GM20431 (cell line): ENCODE measurements at regions not wholly inside any gene's neighbourhood (a gene's known extent, or its start where the extent isn't known, plus 50 kb on each side); places are given as distances from the start of the nearest gene placed in this dataset.
"Not testable (repeated sequence)": the region's sequence is repeated elsewhere in the genome, so short reads cannot be mapped to it uniquely, and the experiment has no call there.

Source experiments
- in situ Hi-C: fragments of 300-500 bp; cut with MseI, MboI; formaldehyde crosslinking; loops from one replicate; pipeline ENCODE4 v1.15.0; 2020; ENCODE audit warnings: low sequenced_read_pairs; ENCODE audit not compliant: unreplicated experiment

DNA sequence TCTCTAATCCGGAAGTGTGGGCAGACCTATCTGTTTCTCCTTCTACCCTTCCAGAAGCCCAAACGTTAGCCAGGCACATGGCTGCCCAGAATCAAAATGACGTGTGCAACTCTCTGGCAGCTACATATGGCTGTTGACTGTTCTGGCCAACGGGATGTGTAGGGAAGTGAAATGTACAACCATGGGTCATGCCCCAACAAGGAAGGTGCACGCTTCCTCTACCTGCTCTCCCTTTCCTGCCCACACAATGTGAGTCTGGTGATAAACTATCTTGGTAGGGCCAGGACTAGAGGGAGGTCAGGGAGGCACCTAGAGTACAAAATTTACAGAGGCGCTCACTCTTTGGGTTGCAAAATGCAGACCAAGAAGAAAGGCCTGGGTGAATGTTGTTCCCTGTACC, 495.9 kb upstream of the PROK2 start:
- in situ Hi-C loops: no loop called here

DNA sequence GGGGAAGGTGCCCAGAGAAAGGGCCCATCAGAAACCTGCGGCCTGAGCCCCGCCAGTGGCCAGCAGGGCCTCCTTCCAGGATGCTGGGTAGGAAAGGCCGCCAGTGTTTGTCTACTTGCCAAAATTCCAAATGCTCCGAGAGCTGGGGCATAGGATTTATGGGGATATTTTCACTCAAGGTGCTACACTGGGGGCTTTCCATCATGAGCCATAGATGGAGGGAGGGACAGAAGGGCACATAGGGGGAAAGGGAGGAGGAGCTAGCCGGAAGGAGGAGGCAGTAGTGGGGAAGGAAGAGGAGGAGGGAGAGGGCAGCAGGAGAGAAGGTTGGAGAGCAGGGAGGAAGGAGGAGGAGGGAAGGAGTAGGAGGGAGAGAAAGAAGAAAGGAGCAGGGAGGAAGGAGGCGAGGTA, 494.7 kb upstream of the PROK2 start:
- in situ Hi-C loops: no loop called here

DNA sequence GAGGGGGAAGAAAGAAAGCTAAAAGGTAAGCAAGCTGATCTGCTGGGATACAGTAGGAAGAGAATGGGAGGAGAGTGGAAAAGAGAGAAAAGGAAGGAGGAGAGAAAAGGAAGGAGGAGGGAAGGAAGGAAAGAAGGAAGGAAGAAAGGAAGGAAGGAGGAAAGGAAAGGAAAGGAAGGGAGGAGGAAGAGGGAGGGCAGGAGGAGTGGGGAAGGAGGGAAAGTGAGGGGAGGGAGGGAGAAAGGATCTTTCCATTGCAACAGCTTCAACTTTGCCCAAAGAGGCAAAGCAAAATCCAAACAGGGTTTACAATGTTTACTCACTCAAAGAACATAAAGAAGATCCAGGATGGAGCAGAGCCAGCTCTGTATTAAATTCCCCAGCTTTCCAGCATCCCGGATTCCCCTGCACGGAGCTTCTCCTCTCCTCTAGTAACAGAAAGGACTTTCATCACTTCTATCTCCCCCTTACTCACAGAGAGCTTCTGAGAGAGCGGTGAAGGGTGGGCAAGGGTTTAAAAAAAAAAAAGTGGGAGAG, 494.2 kb upstream of the PROK2 start:
- in situ Hi-C loops: no loop called here

DNA sequence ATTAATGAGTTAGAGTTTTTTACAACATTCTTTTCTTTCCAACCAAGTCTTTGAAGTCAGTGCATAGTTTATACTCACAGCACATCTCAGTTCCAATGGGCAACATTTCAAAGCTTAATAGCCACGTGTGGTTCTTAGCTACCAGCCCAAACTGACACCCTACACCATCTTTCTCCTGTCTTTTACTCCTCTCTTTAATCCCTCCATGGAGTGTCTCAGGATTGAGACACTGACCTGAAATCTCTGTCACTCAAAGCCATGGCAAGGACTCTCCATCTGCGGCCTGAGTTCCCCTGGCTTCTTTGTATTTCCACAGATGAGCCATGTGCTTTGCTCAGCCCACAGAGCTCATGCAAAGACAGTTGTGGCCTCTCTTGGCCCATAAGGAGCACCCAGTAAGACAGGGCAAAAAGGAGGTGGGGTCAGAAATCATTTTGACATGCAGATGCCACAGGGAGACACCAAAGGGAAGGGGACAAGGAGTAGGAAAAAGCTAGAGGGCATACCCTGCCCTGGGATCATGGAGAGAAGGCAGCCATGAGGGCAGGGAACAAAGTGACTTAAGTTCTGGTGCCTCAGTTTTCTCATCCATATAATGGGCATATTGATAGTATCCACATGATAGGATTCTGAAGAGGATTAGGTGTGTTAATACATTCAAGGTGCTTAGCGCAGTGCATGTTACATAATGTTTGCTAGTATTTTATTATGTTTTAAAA, 493.6 kb upstream of the PROK2 start:
- in situ Hi-C loops: no loop called here

DNA sequence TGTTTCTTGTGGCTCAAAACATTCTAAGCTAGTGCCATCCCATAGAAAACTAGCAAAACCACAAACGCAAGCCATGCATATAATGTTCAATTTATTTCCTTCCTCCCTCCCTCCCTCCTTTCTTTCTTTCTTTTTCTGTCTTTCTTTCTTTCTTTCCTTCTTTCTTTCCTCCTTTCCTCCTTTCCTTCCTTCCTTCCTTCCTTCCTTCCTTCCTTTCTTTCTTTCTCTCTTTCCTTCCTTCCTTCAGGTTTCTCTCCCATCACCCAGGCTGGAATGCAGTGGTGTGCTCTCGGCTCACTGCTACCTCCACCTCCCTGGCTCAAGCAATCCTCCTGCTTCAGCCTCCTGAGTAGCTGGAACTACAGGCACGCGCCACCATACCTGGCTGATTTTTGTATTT, 492.8 kb upstream of the PROK2 start:
- in situ Hi-C loops: no loop called here

DNA sequence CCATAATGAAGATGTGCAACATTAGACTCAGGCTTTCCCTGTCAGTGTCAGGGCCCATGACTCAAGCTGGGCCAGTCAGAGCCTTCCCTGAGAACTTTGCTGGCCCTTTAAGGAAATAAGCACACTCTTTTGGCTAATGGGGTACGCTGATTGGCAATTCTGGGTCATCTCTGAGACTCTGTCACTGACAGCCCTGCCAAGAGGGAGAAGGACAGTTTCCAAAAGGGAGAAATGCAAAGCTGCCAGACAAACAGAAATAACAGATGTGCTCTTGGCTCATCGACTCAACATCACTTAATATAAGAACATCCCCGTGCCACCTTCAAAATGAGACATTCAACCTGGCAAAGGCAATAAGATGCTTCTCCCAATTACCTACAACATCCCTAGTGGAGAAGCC, 491.9 kb upstream of the PROK2 start:
- in situ Hi-C loops: no loop called here

DNA sequence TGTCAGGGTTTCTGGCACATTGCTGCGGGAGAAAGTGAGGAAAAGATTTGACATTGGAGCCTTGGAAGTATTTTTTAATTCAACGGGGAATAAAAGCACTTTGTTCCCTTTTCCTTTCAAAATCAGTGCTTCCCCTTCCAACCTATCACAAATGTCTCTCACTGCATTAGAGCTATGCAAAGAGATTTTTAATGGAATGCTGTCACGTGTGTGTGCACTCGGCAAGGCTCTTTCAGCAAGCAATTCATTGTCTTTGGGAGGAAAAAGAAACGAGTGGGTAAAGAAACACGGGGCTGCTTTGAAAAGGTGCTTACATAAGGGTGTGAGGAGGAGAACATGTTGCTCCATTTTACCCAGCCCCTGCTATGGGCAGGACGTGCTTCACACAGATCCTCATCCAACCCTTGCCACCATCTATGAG, 490.4 kb upstream of the PROK2 start:
- in situ Hi-C loops: no loop called here

DNA sequence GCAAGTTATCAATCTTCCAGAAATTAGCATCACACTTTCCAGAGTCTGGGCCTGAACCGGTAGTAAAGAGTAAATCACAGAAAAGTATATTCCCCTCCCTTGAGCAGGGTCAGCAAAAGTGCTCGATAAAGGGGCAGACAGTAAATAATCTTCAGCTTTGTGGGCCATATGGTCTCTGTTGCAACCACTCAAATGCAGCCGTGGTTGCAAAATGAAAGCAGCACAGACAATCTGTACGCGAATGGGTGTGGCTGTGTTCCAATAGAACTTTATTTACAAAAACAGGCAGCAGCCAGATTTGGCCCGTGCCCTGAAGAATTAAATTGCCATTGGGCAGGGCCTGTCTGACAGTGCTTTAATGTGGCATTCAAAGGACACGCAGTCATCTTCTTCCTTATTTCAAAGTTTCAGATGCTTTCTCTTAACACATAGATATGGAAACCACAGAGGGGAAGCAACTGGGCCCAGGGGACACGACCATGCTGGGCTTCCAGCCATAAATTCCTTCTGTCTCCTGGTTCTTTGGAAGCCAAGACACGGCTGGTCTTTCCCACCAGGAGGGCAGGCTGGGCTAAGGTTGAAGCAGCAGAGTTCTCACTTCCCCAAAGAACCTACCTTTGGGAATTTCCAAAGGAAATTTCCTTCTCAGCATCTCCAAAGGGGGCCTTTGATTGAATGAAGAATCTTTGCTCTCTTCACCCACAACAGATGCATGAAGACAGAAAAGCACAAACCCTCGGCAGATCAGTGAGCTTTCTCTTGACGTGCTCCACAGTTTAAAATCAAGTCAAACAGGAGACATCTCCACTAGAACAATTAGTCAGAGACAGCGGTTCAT, 489.8 kb upstream of the PROK2 start:
- in situ Hi-C loops: no loop called here

DNA sequence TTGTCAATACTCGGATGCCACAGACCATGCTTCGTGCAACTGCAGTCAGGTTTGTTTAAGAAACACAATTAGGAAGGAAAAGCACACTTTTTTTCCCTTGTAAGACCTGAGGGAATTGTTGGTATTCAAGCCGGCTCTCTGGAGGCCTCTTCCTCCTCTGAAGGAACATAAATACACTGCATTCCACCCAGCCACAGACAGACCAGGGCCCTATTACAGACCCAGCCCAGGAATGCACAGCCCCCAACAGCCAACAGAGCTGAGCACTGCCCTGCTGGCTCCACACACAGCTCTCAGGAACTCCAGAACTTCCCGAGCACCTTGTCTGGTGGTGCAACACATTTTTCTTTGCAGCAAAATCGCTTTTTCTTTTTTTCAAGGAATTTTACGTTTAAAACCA, 488.7 kb upstream of the PROK2 start:
- in situ Hi-C loops: no loop called here

DNA sequence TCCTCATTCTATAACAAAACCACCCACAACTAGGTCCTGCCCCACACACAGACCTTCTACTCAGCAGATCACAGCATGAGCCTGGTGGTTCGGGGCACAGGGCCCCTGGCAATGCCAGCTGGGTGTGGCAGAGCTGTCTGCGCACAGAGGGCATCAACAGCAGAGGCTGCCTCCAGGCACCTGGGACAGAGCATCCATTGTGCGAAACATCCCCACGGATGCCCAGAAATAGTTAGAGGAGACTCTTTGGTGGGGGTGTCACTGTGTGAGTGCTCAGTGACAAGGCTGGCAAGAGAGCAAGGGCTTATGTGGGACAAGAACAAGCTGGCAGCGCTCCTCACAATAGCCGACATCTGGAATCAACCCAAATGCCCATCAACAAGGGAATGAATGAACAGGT, 487.4 kb upstream of the PROK2 start:
- in situ Hi-C loops: no loop called here

DNA sequence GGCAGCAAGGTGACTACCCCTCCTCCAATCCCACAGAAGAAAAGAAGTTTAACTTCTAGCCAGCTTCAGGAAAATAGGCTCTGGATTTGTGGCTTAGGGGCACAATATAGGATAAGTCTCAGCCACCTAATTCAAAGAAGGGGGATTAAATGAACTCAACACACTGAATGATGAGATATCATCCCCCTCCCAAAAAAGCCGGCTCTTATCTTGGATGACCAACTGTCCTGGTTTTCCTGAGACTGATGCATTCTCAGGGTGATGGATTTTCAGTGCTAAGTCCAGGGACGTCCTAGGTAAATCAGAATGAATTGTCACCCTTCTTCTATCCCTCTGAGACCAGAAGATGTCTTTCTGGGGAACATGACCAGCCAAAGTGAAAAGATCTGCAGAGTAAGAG, 487.0 kb upstream of the PROK2 start:
- in situ Hi-C loops: no loop called here

DNA sequence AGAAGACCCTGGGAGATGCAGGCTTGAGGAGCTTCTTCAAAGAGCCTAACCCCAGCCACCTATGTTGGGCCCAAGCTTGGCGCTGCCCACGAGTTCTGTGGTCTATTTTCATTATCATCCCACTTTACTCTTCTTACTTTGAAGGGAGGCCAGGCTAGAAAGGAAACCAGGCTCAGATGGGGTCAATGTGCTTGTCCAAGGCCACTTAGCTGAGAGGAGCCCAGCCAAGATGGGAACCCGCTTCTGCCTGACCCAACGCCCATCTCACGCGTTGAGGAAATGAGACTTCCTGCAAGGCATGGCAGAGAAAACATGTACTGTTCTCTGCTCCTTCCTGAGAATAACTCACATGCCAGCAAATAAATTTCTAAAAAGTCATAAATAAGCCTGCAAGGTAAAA, 486.3 kb upstream of the PROK2 start:
- in situ Hi-C loops: no loop called here

DNA sequence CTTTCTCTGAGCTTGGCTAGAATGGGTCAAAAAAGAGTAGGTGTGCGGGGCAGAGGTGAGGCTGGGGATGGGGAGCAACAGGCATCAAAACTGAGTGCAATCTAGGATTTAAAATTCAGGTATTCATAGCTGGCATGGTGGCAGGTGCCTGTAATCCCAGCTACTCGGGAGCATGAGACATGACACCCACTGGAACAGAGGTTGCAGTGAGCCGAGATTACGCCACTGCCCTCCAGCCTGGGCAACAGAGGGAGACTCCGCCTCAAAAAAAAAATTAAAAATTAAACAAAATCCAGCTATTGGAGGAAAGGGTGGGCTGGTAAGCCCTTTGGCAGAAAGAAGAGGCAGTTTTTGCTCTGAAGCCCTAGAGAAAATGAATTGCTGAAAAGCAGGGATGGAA, 485.8 kb upstream of the PROK2 start:
- in situ Hi-C loops: no loop called here

DNA sequence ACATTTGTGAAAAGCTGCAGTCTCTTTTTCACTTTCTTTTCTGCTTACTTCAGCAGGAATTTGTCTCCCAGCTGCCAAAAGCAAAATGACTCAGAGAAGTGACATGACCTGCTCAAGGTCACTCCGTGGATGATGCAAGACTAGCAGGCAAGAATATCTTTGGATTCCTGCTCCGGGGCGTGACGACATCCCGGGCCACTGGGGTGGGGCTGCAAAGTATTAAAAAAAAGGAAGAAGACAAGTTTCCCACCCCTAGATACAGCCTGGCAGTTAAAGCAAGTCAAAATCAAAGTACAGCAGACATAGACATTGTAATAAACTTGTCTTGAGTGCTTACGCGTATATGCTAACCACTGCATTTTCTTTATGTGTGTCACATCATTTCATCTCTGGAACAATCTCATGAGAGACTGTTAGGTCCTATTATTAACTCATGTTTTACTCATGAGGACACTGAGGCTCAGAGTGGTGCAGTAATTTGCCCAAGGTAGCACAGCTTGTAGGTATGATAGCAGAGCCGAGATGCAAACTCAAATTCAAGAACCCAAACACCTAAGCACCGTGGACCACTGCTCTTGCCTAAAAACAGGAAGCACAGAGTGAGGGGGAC, 485.2 kb upstream of the PROK2 start:
- in situ Hi-C loops: no loop called here

DNA sequence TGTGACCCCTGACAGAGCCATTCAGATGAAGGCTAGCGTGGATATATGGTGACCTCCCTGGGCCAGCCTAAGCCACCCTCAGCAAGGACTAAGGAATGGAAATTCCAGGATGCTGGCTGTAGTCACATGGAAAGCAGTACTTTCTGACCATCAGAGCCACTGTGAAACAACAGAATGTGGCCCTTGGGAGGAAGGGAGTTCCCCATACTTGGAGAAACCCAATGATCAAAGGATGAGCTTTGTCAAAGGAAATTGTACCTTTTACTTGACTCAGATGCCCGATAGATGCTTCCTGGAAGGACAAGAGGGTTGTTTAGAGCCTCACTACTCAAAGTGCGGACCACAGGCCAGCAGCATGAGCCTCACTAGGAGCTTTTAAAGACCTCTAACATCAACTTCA, 484.5 kb upstream of the PROK2 start:
- in situ Hi-C loops: no loop called here

DNA sequence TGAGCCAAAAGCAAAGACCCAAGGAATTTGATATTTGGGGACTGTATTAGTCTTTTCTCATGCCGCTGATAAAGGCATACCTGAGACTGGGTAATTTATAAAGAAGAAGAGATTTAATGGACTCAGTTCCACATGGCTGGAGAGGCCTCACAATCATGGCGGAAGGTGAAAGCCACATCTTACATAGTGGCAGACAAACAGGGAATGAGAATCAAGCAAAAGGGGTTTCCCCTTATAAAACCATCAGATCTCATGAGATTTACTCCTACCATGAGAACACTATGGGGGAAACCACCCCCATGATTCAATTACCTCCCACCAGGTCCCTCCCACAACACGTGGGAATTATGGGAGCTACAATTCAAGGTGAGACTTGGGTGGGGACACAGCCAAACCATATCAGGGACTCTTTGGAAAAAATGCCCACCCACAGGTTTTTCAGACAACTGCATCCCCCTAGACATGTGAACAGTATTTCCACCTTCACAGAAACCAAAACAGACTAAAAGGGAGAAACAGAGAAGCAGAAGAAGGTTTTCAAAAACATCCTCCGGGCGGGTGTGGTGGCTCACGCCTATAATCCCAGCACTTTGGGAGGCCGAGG, 482.1 kb upstream of the PROK2 start:
- in situ Hi-C loops: not testable (repeated sequence)

DNA sequence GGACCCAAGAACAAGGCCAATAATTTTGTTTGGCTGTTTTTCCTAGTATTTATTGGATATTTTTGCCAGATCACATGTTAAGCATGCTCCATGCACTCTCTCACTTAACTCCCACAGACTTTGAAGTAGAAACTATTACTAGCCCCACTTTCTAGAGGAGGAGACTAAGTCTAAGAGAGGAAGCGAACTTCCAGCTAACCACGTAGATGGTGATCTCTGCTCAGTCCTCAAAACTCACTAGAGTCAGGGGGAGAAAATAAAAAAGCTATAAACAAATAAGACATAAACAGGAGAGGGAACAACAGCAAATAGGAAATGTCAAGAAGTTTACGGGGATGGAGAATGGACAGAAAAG, 481.0 kb upstream of the PROK2 start:
- in situ Hi-C loops: no loop called here

DNA sequence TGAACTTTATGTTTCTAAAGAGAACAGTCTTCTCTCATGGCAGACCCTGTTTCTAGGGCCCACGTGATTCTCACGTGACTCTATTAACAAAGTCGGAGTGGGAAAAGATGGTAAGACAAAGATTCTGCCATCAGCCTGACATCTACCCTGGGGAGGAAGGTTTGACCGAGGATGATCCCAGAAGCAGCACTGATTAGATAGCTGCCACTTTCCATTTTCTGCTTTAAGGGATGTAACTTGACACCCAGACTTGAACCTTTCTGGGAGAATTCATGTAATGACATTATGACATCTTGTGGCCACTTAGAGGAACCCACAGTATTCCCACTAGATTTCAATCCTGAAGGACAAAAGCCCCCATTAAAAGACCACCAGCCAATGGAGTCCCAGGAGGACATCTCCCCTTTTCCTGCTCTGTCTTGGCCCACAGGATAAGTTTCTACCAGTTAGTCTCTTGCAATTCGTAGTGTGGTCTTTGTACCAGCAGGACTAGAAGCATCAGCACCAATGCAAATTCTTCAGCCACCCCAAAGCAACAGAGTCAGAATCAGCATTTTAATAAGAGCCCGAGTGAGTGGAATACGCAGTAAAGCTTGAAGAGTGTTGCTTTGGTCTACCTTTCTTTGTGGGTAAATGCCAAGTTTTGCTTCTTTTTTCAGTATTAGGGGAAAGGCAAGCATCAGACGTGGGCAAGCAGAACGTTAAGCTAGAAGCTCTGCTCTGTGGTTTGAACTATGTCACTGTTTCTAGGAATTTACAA, 480.5 kb upstream of the PROK2 start:
- in situ Hi-C loops: no loop called here

DNA sequence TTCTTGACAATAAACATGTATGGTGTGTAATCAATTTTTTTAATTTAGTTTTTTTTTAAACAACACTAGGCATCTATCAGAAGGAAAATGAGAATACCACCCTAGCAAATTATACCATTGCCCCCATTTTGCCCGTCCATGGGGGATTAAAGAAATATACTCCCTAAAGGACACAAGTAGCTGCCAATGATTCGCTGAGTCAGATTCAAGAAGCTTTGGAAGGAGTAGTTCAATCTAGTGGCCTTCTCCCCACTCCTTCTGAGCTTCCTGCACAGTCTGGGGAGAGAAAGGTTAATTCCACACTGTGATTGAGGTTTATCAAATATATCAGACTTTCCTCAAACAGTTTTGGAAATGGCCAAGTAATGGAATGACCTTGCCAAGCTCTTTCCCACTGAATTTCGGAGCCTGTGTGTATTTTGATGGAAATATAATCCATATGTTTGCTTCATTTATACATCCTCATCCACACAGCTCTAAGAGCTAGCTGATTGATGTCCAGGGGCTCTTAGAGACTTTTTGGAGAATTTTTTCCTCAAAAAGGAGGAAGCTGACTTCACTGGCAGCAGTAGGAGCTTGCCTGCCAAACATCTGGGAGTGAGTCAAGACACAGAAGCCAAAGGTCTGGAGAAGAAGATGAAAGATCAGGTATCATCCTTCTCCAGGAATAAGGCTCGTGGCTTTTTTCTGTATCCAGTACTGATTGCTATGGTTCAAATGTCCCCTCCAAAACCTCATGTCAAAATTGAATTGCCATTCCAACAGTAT, 478.5 kb upstream of the PROK2 start:
- in situ Hi-C loops: no loop called here
